ENCODE measurements at regions not wholly inside any gene's neighbourhood (a gene's known extent, or its start where the extent isn't known, plus 50 kb on each side); places are given as distances from the start of the nearest gene placed in this dataset.

GRCh38 chr5:5888284-5888683, 465.8 kb downstream of the ICE1 start:
- TF ChIP-seq CTCF (IDR thresholded peaks at IDR 0.05; ENCODE audit: borderline replicate concordance, extremely low read depth, low read length, poor library complexity, severe bottlenecking) (no peak), EZH2 (IDR thresholded peaks at IDR 0.05; ENCODE audit: borderline replicate concordance, low read depth, low read length, severe bottlenecking) (no peak)
